Calu3 (cell line): ENCODE measurements at regions not wholly inside any gene's neighbourhood (a gene's known extent, or its start where the extent isn't known, plus 50 kb on each side); places are given as distances from the start of the nearest gene placed in this dataset.

ENCODE experiments used
- BruUV-seq: library from RNA; stranded (reverse); fragments of 400-500 nt; replicated peaks from 2 replicates; lab custom pipeline; 2021; lab: Mats Ljungman, UMichigan
- CTCF ChIA-PET: fragments of 300-600 bp; sonication (Branson Sonifier 250); formaldehyde crosslinking; loops from one replicate; lab custom pipeline; 2022; ENCODE audit warnings: antibody characterized with exemption; lab: Charles Lee
- DNase-seq: peaks from one replicate; pipeline ENCODE4 v3.0.0; 2022
- H3K27ac Mint-ChIP-seq: one replicate; pipeline ENCODE4 v1.8.0; 2022; ENCODE audit warnings: mixed read lengths; ENCODE audit not compliant: unreplicated experiment
- H3K27me3 Mint-ChIP-seq: one replicate; pipeline ENCODE4 v1.8.0; 2022; ENCODE audit warnings: mixed read lengths; ENCODE audit not compliant: unreplicated experiment
- H3K36me3 Mint-ChIP-seq: one replicate; pipeline ENCODE4 v1.8.0; 2022; ENCODE audit warnings: mild to moderate bottlenecking, moderate library complexity, mixed read lengths; ENCODE audit not compliant: insufficient read depth, unreplicated experiment
- H3K4me1 Mint-ChIP-seq: one replicate; pipeline ENCODE4 v1.8.0; 2022; ENCODE audit warnings: mild to moderate bottlenecking, low read depth, mixed read lengths; ENCODE audit not compliant: unreplicated experiment
- H3K4me3 Mint-ChIP-seq: one replicate; pipeline ENCODE4 v1.8.0; 2022; ENCODE audit warnings: mild to moderate bottlenecking, low read depth, moderate library complexity, mixed read lengths; ENCODE audit not compliant: unreplicated experiment
- H3K9me3 Mint-ChIP-seq: one replicate; pipeline ENCODE4 v1.8.0; 2022; ENCODE audit warnings: low read depth, mixed read lengths; ENCODE audit not compliant: unreplicated experiment
- CTCF ChIP-seq: fragments of 200-600 bp; IDR thresholded peaks from one replicate; pipeline ENCODE4 v1.8.0; 2022; ENCODE audit warnings: antibody characterized with exemption; ENCODE audit not compliant: unreplicated experiment
- intact Hi-C: fragments of 100-400 bp; cut with micrococcal nuclease; formaldehyde crosslinking; loops from one replicate; pipeline ENCODE4 v1.10.0; 2022; ENCODE audit not compliant: unreplicated experiment

GRCh38 chr3:76040946-76041345 is 255.6 kb upstream of the ZNF717 start:
- Mint-ChIP-seq H3K9me3 (peaks cover 3% of the 10 kb centered on the region), H3K4me1 (no peaks in the 10 kb centered on the region), H3K4me3 (no peak overlapping the region), H3K36me3 (no peaks in the 10 kb centered on the region), H3K27me3 (no peaks in the 10 kb centered on the region), H3K27ac (no peak overlapping the region)
- CTCF ChIA-PET = no interaction called here
- intact Hi-C loops = no loop called here
- no peak for TF ChIP-seq CTCF
- DNase-seq = no peak
- BruUV-seq = no TSS peak

GRCh38 chr3:76043746-76044145 is 258.4 kb upstream of the ZNF717 start:
- no peaks in the 10 kb centered on the region for H3K4me1 Mint-ChIP-seq
- no peaks in the 10 kb centered on the region for H3K36me3 Mint-ChIP-seq
- TF ChIP-seq CTCF = no peak
- CTCF ChIA-PET = no interaction called here
- no peak for DNase-seq
- BruUV-seq = no TSS peak
- peaks cover 3% of the 10 kb centered on the region for H3K9me3 Mint-ChIP-seq
- H3K27me3 Mint-ChIP-seq = no peaks in the 10 kb centered on the region
- intact Hi-C loops = no loop called here
- no peak overlapping the region for H3K4me3 Mint-ChIP-seq
- no peak overlapping the region for H3K27ac Mint-ChIP-seq

GRCh38 chr3:76044601-76045600 is 259.6 kb upstream of the ZNF717 start:
- DNase-seq = peak; percentile 6
- BruUV-seq = no TSS peak
- intact Hi-C loops = no loop called here
- no peak for TF ChIP-seq CTCF
- no peaks in the 10 kb centered on the region for H3K27me3 Mint-ChIP-seq
- H3K4me1 Mint-ChIP-seq = no peaks in the 10 kb centered on the region
- H3K27ac Mint-ChIP-seq = no peak overlapping the region
- H3K4me3 Mint-ChIP-seq = no peak overlapping the region
- no peaks in the 10 kb centered on the region for H3K36me3 Mint-ChIP-seq
- H3K9me3 Mint-ChIP-seq = peaks cover 3% of the 10 kb centered on the region
- CTCF ChIA-PET = no interaction called here

DNA sequence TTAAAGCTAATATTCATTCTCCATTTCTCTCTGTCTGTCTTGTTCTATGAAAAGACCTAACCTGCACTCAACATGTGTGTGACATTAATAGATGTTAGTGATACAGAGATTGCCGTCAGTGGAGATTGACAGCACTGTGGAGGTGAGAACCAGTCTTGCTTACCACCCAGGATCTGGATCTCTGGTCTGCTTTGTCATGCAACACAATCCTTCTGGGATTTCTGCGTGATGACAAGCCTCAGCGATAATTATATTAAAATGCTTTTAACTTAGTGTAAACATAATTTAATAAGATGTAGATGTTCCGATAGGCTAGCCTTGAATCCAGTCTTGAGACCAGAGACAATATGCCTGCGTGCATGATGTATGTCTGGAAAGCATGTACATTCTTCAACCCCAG is 262.0 kb upstream of the ZNF717 start:
- CTCF ChIA-PET = no interaction called here
- no peak for DNase-seq
- intact Hi-C loops = no loop called here
- TF ChIP-seq CTCF = no peak
- Mint-ChIP-seq H3K4me3 (no peak overlapping the region), H3K27ac (no peak overlapping the region), H3K4me1 (no peaks in the 10 kb centered on the region), H3K27me3 (no peaks in the 10 kb centered on the region), H3K36me3 (no peaks in the 10 kb centered on the region), H3K9me3 (peaks cover 4% of the 10 kb centered on the region)
- BruUV-seq = no TSS peak
